H1 (cell line): ENCODE measurements at regions not wholly inside any gene's neighbourhood (a gene's known extent, or its start where the extent isn't known, plus 50 kb on each side); places are given as distances from the start of the nearest gene placed in this dataset.

Experiments used
- CTCF ChIA-PET: fragments of 300-600 bp; sonication (Branson Sonifier 250); formaldehyde crosslinking; loops from one replicate; lab custom pipeline; 2021; ENCODE audit not compliant: partially characterized antibody; lab: Charles Lee
- POLR2A ChIA-PET: fragments of 300-600 bp; sonication (Branson Sonifier 250); formaldehyde crosslinking; loops from one replicate; lab custom pipeline; 2021; ENCODE audit warnings: inconsistent platforms; ENCODE audit not compliant: partially characterized antibody; lab: Charles Lee
- DNase-seq, 2 experiments: peaks; one replicate each; pipeline versions ENCODE4 v3.0.0 to v3.0.0-alpha.2; 2010 to 2022; ENCODE audit warnings: low spot score in 2 of 2, low read depth in 1 of 2, mixed read lengths in 1 of 2
- FAIRE-seq: peaks from 2 replicates; lab custom pipeline; 2011; peaks lifted over from hg19 to GRCh38; lab: Jason Lieb, UNC
- H2AFZ ChIP-seq: 2 replicates; pipeline ENCODE4 v1.8.1; 2012; ENCODE audit warnings: low read length, inconsistent platforms
- H2AK5ac ChIP-seq: 2 replicates; pipeline ENCODE4 v1.6.1; 2013; ENCODE audit warnings: low read depth, low read length
- H2BK120ac ChIP-seq: replicated peaks from 2 replicates; pipeline ENCODE3; 2013; ENCODE audit warnings: low read depth, low read length, inconsistent platforms
- H2BK12ac ChIP-seq: 2 replicates; pipeline ENCODE4 v1.6.1; 2013; ENCODE audit warnings: low read depth, low read length
- H2BK15ac ChIP-seq: 2 replicates; pipeline ENCODE4 v1.6.1; 2013; ENCODE audit warnings: low read length
- H2BK20ac ChIP-seq: 2 replicates; pipeline ENCODE4 v1.6.1; 2013; ENCODE audit warnings: low read length
- H2BK5ac ChIP-seq: 2 replicates; pipeline ENCODE4 v1.6.1; 2013; ENCODE audit warnings: low read depth, low read length
- H3K14ac ChIP-seq: 2 replicates; pipeline ENCODE4 v1.6.1; 2013; ENCODE audit warnings: inconsistent platforms; ENCODE audit not compliant: insufficient read length
- H3K18ac ChIP-seq: 2 replicates; pipeline ENCODE4 v1.6.1; 2013; ENCODE audit warnings: low read length; ENCODE audit errors: extremely low read depth
- H3K23ac ChIP-seq: 2 replicates; pipeline ENCODE4 v1.6.1; 2013; ENCODE audit warnings: inconsistent platforms; ENCODE audit not compliant: insufficient read length
- H3K23me2 ChIP-seq: 2 replicates; pipeline ENCODE4 v1.6.1; 2013; ENCODE audit warnings: low read depth, low read length
- H3K27ac ChIP-seq: 2 replicates; pipeline ENCODE4 v1.6.1; 2011; ENCODE audit warnings: low read depth, low read length, inconsistent platforms
- H3K27me3 ChIP-seq, 4 experiments: replicated peaks in 1 of 4; 1 replicate in 1 of 4; 2 replicates in 3 of 4; pipeline versions ENCODE4 v1.6.1 to v1.8.1; 2011 to 2013; ENCODE audit warnings: low read length in 3 of 4, mild to moderate bottlenecking in 3 of 4, inconsistent platforms in 2 of 4, mixed read lengths in 2 of 4, moderate library complexity in 1 of 4; ENCODE audit not compliant: control insufficient read depth in 3 of 4, insufficient read depth in 3 of 4; ENCODE audit errors: extremely low read depth in 1 of 4
- H3K36me3 ChIP-seq, 4 experiments: 2 replicates each; pipeline versions ENCODE4 v1.6.1 to v1.8.1; 2011 to 2013; ENCODE audit warnings: mild to moderate bottlenecking in 4 of 4, low read length in 3 of 4, moderate library complexity in 2 of 4, control low read depth in 1 of 4, inconsistent platforms in 1 of 4; ENCODE audit not compliant: insufficient read depth in 4 of 4, control insufficient read depth in 2 of 4
- H3K4ac ChIP-seq: replicated peaks from 2 replicates; pipeline ENCODE3; 2013; ENCODE audit warnings: low read length, low read depth, mixed read lengths, inconsistent platforms; ENCODE audit not compliant: insufficient read length
- H3K4me1 ChIP-seq, 4 experiments: replicated peaks in 1 of 4; 1 replicate in 1 of 4; 2 replicates in 3 of 4; pipeline versions ENCODE4 v1.6.1 to v1.8.1; 2011 to 2013; ENCODE audit warnings: low read length in 3 of 4, inconsistent platforms in 2 of 4, mixed read lengths in 1 of 4; ENCODE audit not compliant: insufficient read depth in 4 of 4, control insufficient read depth in 3 of 4
- H3K4me2 ChIP-seq, 2 experiments: 2 replicates each; pipeline versions ENCODE4 v1.6.1 to v1.8.1; 2011 to 2013; ENCODE audit warnings: low read depth in 2 of 2, low read length in 2 of 2, control low read depth in 1 of 2, inconsistent platforms in 1 of 2, mild to moderate bottlenecking in 1 of 2; ENCODE audit not compliant: insufficient read depth in 1 of 2
- H3K4me3 ChIP-seq, 4 experiments: fragments of 200-600, 300-600 bp in 1 of 4; sonication (generic), shearing (Covaris generic), sonication (Bioruptor Twin) in 1 of 4; 2 replicates each; pipeline versions ENCODE4 v1.5.1 to v1.8.1; 2011 to 2016; ENCODE audit warnings: low read length in 4 of 4, low read depth in 3 of 4, control low read depth in 2 of 4, inconsistent platforms in 2 of 4, mild to moderate bottlenecking in 2 of 4, mixed read lengths in 1 of 4, moderate library complexity in 1 of 4; ENCODE audit not compliant: insufficient read depth in 2 of 4; ENCODE audit errors: extremely low read depth in 1 of 4
- H3K56ac ChIP-seq: replicated peaks from 2 replicates; pipeline ENCODE3; 2013; ENCODE audit warnings: low read depth, mild to moderate bottlenecking, mixed read lengths, low read length, inconsistent platforms; ENCODE audit not compliant: insufficient read length
- H3K79me1 ChIP-seq: 2 replicates; pipeline ENCODE4 v1.6.1; 2013; ENCODE audit warnings: low read depth, low read length, control low read depth
- H3K79me2 ChIP-seq, 2 experiments: 2 replicates each; pipeline versions ENCODE4 v1.6.1 to v1.8.1; 2012 to 2013; ENCODE audit warnings: low read length in 2 of 2, mild to moderate bottlenecking in 2 of 2, inconsistent platforms in 1 of 2; ENCODE audit not compliant: insufficient read depth in 2 of 2, control insufficient read depth in 1 of 2
- H3K9ac ChIP-seq, 4 experiments: replicated peaks in 1 of 4; 1 replicate in 1 of 4; 2 replicates in 3 of 4; pipeline versions ENCODE4 v1.6.1 to v1.8.1; 2011 to 2013; ENCODE audit warnings: low read depth in 3 of 4, low read length in 3 of 4, control low read depth in 2 of 4, mild to moderate bottlenecking in 2 of 4, moderate library complexity in 2 of 4, inconsistent platforms in 1 of 4; ENCODE audit errors: extremely low read depth in 1 of 4
- H3K9me3 ChIP-seq, 2 experiments: 2 replicates each; pipeline versions ENCODE4 v1.6.1 to v1.8.1; 2012 to 2013; ENCODE audit warnings: mild to moderate bottlenecking in 2 of 2, moderate library complexity in 2 of 2, control low read depth in 1 of 2, inconsistent platforms in 1 of 2, low read depth in 1 of 2, low read length in 1 of 2, mixed read lengths in 1 of 2; ENCODE audit not compliant: insufficient read depth in 2 of 2
- H4K20me1 ChIP-seq, 2 experiments: replicated peaks in 1 of 2; 2 replicates each; pipeline versions ENCODE3 to v1.8.1; 2011 to 2013; ENCODE audit warnings: inconsistent platforms in 2 of 2, low read length in 2 of 2, mild to moderate bottlenecking in 1 of 2; ENCODE audit not compliant: insufficient read depth in 2 of 2, control insufficient read depth in 1 of 2
- H4K5ac ChIP-seq: 2 replicates; pipeline ENCODE4 v1.6.1; 2013; ENCODE audit warnings: low read length, low read depth, mixed read lengths, inconsistent platforms; ENCODE audit not compliant: insufficient read length
- H4K8ac ChIP-seq: 2 replicates; pipeline ENCODE4 v1.8.0; 2013; ENCODE audit warnings: mild to moderate bottlenecking, moderate library complexity, low read length, inconsistent platforms; ENCODE audit not compliant: insufficient read depth; ENCODE audit errors: extremely low read depth
- H4K91ac ChIP-seq: replicated peaks from 2 replicates; pipeline ENCODE3; 2013; ENCODE audit warnings: low read length, mixed read lengths, inconsistent platforms; ENCODE audit not compliant: insufficient read length
- POLR2A ChIP-seq, 2 experiments: IDR thresholded peaks; 1 replicate in 1 of 2; 2 replicates in 1 of 2; pipeline ENCODE4 v1.6.1; 2011; ENCODE audit warnings: low read depth in 2 of 2, low read length in 2 of 2, mild to moderate bottlenecking in 2 of 2; ENCODE audit errors: control extremely low read depth in 1 of 2
- POLR2AphosphoS5 ChIP-seq: IDR thresholded peaks from 2 replicates; pipeline ENCODE4 v1.6.1; 2011; ENCODE audit warnings: low read depth, low read length
- POU5F1 ChIP-seq: IDR thresholded peaks from 2 replicates; pipeline ENCODE4 v1.6.1; 2011; ENCODE audit warnings: low read depth, mild to moderate bottlenecking, low read length, moderate library complexity
- SRF ChIP-seq: IDR thresholded peaks from 2 replicates; pipeline ENCODE4 v1.6.1; 2011; ENCODE audit warnings: mild to moderate bottlenecking, low read depth, low read length, moderate library complexity
- TEAD4 ChIP-seq: IDR thresholded peaks from 2 replicates; pipeline ENCODE4 v1.6.1; 2012; ENCODE audit warnings: low read depth, low read length, inconsistent platforms, mixed read lengths
- WGBS, 2 experiments: shearing (Covaris generic) in 1 of 2; methylation state at CpG; one replicate each; pipeline versions ENCODE4 v1.1.6 to v1.1.7; 2013 to 2015; ENCODE audit warnings: low lambda C conversion rate in 2 of 2, mixed read lengths in 2 of 2, inconsistent platforms in 1 of 2, low coverage in 1 of 2, missing lambda C conversion rate in 1 of 2; ENCODE audit not compliant: insufficient replicate concordance in 2 of 2, insufficient coverage in 1 of 2, insufficient read length in 1 of 2; ENCODE audit errors: extremely low coverage in 1 of 2, missing lambda C conversion rate in 1 of 2; 5-methylcytosine and 5-hydroxymethylcytosine counted together

DNA sequence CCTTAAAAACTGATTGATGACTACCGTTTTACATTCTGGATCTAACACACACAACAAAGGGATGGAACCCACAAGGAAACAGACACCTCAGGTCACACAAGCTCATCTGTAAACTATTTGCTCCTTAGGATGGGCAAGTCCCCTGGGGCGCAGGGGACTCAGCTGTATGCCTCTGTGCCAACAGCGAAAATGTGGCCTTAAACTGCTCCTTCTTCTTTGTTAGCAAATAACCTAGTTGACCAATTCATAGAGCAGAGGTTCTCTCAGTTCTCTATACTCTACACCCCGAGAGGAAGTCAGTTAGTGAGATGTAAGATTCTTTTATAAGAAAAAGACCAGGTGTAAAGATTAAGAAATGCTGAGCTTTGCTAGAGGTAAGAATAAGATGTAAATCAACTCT is 181.9 kb upstream of the PRSS58 start:
- DNase-seq (no peak), FAIRE-seq (no peak)
- H3K27ac ChIP-seq, result no peak overlapping the region
- H3K18ac ChIP-seq, result no peak overlapping the region
- CTCF ChIA-PET, result interaction anchor here (0.7 to 15.1 kb wide), 37 partner anchors 9 to 426 kb away, joined by 3 to 260 read pairs (median 4); no protein-coding TSS in a partner anchor
- H3K36me3 ChIP-seq, result no peaks in the 10 kb centered on the region
- H4K5ac ChIP-seq, result no peak overlapping the region
- H3K79me2 ChIP-seq, result no peaks in the 10 kb centered on the region
- no peak overlapping the region for H3K14ac ChIP-seq
- no peak overlapping the region for H3K4me3 ChIP-seq
- H2BK5ac ChIP-seq, result no peak overlapping the region
- H2BK120ac ChIP-seq, result no peak overlapping the region
- H3K56ac ChIP-seq, result no peak overlapping the region
- H4K91ac ChIP-seq, result no peak overlapping the region
- H2AK5ac ChIP-seq, result no peak overlapping the region
- POLR2A ChIA-PET, result no interaction called here
- WGBS, 2 experiments, result 90% methylated on average over 4 of the region's 4 CpGs; no CpG with 5 or more reads in 1 of the 2 experiments
- H3K9me3 ChIP-seq, result no peaks in the 10 kb centered on the region
- no peaks in the 10 kb centered on the region for H3K79me1 ChIP-seq
- peaks cover 0 to 13% (median 0%) of the 10 kb centered on the region in 4 experiments; a peak in 1 of 7 replicates for H3K4me1 ChIP-seq
- H4K20me1 ChIP-seq, result no peaks in the 10 kb centered on the region
- no peak overlapping the region for H2BK20ac ChIP-seq
- no peak overlapping the region for H3K4me2 ChIP-seq
- H2BK12ac ChIP-seq, result no peak overlapping the region
- H3K9ac ChIP-seq, result no peak overlapping the region
- no peak overlapping the region for H3K4ac ChIP-seq
- no peak overlapping the region for H3K23ac ChIP-seq
- no peak overlapping the region for H4K8ac ChIP-seq
- H2AFZ ChIP-seq, result no peak overlapping the region
- H3K23me2 ChIP-seq, result no peaks in the 10 kb centered on the region; the same call in 1 of the 2 replicates
- no peak overlapping the region for H2BK15ac ChIP-seq
- H3K27me3 ChIP-seq, result no peaks in the 10 kb centered on the region
- TF ChIP-seq POLR2A (IDR thresholded peaks at IDR 0.05; ENCODE audit: control extremely low read depth in 1 of 2, low read depth in 2 of 2, low read length in 2 of 2) (no peak), POU5F1 (no peak), SRF (no peak), POLR2AphosphoS5 (no peak), TEAD4 (no peak)
